NCI-H2107 treated with DMSO at 0.1 percent for 48 hours (cell line): ENCODE measurements at regions not wholly inside any gene's neighbourhood (a gene's known extent, or its start where the extent isn't known, plus 50 kb on each side); places are given as distances from the start of the nearest gene placed in this dataset.

Experiments used
- DNase-seq: peaks from one replicate; lab custom pipeline; 2025; ENCODE audit not compliant: unreplicated experiment; lab: John Stamatoyannopoulos, UW

DNA sequence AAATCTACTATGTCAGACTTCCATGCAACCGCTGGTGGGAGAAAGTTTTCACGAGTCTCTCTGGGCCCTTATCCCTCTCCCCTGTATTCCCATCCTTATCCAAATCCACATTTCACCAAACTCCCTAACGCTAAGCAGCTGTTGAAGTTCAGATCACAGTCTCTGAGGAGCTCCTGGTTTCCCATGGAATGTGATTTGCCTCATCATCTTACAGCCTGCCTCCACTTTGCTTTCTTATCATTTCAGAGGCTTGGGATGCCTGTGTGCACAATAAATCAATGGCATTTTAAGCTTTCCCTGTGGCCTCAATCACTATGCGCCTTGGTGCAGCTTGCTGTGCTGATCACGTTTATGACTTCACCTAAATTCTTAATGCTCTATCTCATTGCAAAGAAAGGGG, 352.4 kb upstream of the FAT3 start:
- no peak for DNase-seq

DNA sequence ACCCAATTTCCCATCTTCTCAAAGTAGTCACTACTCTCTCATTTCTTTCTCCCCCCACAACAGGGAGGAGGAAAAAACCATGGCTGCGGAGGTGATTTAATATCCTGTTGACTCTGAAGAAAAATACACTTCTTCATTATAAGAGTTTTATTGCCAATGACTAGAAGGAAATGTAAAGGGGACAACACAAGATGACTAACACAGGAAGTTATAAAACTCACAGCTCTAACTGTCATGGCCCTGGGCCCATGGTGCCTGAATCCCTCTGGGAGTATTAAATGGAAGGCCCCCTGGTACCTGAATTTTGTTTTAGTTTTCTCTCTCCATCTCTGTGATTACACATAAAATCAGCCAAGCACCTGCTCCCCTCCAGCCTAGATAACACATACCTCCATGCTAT, 352.8 kb upstream of the FAT3 start:
- DNase-seq = no peak

- no peak for DNase-seq
These were observed 353.6 kb upstream of the FAT3 start for GRCh38 chr11:91871048-91871447.

DNA sequence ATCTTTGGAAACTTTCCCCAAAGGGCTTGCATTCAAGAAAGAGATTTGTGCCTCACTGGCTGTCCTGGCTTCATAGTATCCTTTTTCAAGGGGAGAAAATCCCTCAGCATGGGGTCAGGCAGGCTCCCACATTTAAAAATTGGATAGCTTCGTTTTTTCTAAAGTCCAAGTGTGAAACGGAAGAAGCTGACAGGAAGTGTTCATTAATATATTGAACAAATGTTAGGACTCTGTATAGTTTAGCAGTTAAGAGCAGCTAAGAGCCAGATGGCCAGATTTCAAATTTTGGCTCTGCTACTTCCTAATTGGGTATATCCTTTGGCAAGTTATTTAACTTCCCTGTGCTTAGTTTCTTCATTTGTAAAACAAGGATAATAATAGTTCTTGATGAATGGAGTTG, 354.9 kb upstream of the FAT3 start:
- DNase-seq = no peak

GRCh38 chr11:91866642-91867041, 358.0 kb upstream of the FAT3 start:
- DNase-seq = no peak

DNA sequence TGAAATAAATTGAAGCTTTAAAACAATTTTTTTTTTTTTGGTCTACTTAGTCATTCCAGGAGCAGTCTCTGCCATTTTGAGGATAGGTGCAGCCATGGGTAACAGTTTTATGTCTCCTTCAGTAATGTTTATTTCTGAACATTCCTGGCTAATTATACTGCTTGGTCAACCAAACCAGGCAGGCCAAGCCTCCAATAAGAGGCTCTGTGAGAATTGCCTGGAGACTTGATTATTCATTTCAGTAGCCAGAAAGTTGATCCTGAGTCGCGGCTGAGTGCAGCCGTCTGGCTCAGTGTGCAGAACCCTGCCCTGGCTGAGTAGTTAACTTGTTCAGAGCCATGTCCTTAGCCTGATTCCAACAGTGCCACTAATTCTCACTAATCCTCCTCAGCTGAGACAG, 364.0 kb upstream of the FAT3 start:
- DNase-seq = no peak

GRCh38 chr11:91859666-91860065, 365.0 kb upstream of the FAT3 start:
- no peak for DNase-seq

GRCh38 chr11:91857179-91857578, 367.4 kb upstream of the FAT3 start:
- no peak for DNase-seq

GRCh38 chr11:91854780-91855179, 369.8 kb upstream of the FAT3 start:
- no peak for DNase-seq

GRCh38 chr11:91854171-91854570, 370.4 kb upstream of the FAT3 start:
- DNase-seq = no peak

- no peak for DNase-seq
These were observed 372.7 kb upstream of the FAT3 start for GRCh38 chr11:91851908-91852307.

- DNase-seq = no peak
These were observed 373.9 kb upstream of the FAT3 start for GRCh38 chr11:91850533-91851275.

DNA sequence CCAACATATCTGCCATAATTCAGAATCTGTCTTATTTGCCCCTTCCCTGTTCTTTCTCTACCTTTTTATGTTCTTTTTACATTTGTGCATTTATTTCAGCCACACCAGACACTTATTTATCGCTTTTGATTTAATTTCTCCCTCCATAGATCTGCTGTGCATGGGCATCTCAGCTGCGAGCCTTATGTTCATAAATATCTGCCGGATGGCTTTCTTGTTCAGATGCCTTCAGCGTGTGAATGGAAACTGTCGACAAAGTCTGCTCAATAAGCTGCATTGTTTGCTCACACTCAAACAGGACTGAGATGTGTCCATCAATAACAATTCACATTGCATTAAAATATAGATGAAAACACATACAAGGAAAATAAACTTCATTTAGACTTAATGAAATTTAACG, 374.6 kb upstream of the FAT3 start:
- DNase-seq = no peak

DNA sequence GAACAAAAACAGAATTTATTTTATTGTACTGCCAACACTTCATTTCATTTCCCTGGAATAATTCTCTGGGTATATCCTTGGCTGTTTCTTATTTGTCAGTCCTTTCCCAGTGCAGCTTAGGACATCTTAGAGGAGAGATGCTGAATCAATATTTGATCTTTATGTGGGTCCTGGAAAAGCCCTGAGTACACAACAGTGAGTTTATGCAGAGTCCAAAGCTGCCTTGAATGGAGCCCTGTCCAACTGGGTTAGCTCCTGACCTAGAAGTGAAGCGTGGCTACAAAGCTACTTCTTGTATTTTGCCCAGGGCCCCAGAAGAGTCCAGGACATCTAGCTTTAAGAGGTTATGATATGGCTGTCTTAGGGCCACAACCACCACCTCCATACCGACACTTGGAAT, 378.0 kb upstream of the FAT3 start:
- no peak for DNase-seq

DNA sequence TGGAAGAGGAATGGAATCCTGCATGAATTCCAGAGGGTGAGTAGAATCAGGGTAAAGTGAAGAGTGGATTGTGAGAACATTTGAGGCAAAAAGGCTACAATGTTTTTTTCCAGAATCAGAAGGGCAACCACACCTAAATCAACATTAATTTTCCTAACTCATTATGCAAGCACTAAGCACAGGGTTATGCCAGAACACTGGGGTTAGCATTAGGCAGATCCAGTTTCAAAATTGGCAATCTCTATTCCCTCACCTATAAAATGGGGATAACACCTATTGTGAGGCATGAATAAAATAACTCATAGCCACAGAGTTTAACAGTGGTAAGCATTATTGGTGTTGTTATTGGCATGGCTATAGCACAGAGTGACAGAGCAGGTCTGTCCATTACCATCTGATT, 378.6 kb upstream of the FAT3 start:
- DNase-seq = no peak

DNA sequence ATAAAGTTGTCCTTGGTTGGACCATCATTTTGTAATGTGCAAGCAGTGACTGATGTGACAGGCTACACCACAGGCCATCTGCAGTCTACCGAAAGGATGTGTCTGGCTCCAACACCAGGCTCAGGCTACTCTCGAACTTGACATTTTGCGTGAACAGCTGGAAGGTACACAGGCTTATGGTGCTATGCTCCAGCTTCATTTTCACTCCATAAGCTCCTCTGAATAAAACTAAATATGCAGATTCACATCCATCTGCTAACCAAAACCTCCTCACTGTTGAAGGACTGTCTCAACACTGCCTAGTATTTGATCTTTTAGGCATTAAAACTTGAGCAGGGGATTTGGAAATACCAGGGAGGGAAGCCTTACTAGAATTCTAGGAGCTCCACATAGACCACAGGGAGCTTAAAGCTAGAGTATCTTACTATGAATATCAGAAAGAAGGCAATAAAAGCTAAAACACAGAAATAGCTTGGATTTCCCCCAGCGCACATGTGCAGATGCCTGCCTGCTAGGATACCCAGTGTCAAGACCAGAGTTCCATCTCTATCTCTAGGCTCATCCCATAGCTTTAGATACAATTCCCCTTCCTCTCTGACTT, 383.9 kb upstream of the FAT3 start:
- no peak for DNase-seq

DNA sequence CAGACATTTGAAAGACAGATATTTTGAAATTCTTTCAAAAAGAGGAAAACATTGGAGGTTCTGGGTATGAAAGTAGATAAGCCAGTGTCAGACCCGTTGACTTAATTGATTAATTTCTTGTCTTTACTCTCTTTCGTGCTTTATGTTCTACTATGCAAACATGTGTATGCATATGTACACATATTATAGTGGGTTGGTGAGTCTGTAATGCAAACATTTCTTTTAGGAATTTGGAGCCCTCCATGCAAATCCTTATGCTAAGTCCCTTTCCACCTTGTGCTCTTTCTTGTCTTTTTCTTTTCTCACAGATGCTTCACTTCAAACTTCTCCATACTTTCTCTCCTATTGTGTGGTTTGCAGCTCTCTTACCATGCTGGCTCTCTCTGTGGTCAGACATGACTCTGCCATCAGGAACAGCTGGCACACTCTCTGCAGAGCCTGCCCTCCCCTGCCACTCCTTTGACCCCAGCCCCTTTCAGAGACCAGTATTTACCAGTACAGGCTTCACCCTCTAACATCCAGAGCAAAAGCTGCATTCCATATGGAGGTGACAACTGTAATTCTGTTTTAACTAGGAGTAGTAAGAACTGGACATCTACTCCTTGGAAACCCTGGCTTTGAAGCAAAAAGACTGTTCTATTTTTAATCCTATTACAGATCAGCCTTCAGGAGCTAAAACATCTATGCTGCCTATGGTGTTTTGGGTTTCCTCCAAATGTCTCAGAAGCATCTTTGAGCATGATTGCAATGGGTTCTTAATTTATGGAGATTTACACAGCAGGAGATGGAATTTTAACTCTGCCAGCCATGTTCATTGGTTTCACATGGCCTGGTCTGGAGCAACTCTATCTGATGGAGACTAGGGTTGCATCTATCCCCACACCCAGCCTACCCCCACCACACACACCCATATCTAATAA, 386.9 kb upstream of the FAT3 start:
- no peak for DNase-seq

DNA sequence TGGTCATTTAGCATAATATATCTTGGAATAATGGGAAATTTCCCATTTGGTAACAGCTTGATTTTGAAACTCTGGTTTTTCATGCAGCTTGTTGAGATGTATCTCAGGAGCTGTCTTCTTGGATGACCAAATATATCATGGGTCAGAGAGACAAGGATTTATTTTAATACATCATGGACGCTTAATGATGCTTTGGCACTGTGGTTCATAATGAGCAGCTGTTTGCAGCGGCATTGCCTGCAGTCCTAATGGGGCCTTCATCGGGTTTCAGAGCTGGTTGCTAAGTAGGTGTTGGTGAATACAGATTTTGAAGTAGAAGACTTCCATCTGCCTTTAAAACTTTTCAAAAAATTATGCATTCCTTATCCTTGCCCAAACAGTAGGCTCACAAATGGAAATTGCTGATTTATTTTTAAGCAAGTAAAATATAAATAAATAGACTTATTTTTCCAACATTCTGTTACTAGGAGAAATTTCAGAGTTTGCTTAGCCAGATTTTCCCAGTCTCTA, 389.5 kb upstream of the FAT3 start:
- no peak for DNase-seq

DNA sequence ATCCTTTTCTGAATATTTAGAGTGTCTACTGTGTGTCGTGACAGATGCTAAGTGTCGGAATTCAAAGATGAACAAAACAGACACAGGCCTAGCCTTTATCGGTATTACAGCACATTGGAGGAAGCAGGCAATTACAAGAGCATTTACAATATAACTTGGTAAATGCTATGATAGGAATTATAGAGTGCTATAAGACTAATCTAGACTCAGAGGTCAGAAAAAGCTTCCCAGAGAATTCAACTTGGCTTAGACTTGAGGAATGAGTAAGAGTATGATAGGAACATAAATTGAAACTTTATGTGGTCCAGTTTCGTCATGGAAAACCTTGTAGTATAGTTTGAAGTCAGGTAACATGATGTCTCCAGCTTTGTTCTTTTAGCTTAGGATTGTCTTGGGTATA, 395.7 kb upstream of the FAT3 start:
- DNase-seq = no peak

- peak; percentile 5 for DNase-seq
These were observed 398.8 kb upstream of the FAT3 start for GRCh38 chr11:91825777-91826176.

GRCh38 chr11:91823252-91823830, 401.3 kb upstream of the FAT3 start:
- no peak for DNase-seq
